Heart right ventricle (tissue), 16 donors: ENCODE measurements at regions not wholly inside any gene's neighbourhood (a gene's known extent, or its start where the extent isn't known, plus 50 kb on each side); places are given as distances from the start of the nearest gene placed in this dataset.
A peak's percentile ranks its signal among the peaks of the same experiment; 100 is the strongest.

Experiments
- ATAC-seq, 8 donors: fragments of 200-7000 bp; cut with Tn5 transposase; one replicate each; pipeline ENCODE4 v1.9.1; 2020; ENCODE audit warnings: mild to moderate bottlenecking in 8 of 8, moderate library complexity in 8 of 8, moderate number of reproducible peaks in 1 of 8
- DNase-seq, 2 donors: peaks; one replicate each; pipeline ENCODE4 v3.0.0-alpha.2; 2020
- H3K27ac ChIP-seq, 10 donors: fragments of 200-600 bp; sonication (generic) in 2 of 10; one replicate each; pipeline versions ENCODE4 v1.5.0 to v1.8.0; 2020 to 2022; ENCODE audit warnings: mild to moderate bottlenecking in 3 of 10
- H3K27me3 ChIP-seq, 7 donors: fragments of 200-600 bp; one replicate each; pipeline ENCODE4 v1.8.0; 2021 to 2022; ENCODE audit warnings: mild to moderate bottlenecking in 2 of 7
- H3K36me3 ChIP-seq, 9 donors: fragments of 200-600 bp; sonication (generic) in 1 of 9; one replicate each; pipeline versions ENCODE4 v1.5.0 to v1.8.0; 2020 to 2022; ENCODE audit warnings: mild to moderate bottlenecking in 2 of 9
- H3K4me1 ChIP-seq, 9 donors: fragments of 200-600 bp; sonication (generic) in 1 of 9; one replicate each; pipeline versions ENCODE4 v1.5.0 to v1.8.0; 2020 to 2022; ENCODE audit warnings: mild to moderate bottlenecking in 4 of 9
- H3K4me3 ChIP-seq, 10 donors: fragments of 200-600 bp; sonication (generic) in 2 of 10; one replicate each; pipeline versions ENCODE4 v1.5.0 to v1.8.0; 2020 to 2022; ENCODE audit warnings: mild to moderate bottlenecking in 7 of 10, moderate library complexity in 2 of 10
- H3K9me3 ChIP-seq, 11 donors: fragments of 200-600 bp in 10 of 11; sonication (generic) in 2 of 11; one replicate each; pipeline versions ENCODE4 v1.5.0 to v1.8.0; 2013 to 2022; ENCODE audit warnings: mild to moderate bottlenecking in 2 of 11, control low read depth in 1 of 11, moderate library complexity in 1 of 11
- CTCF ChIP-seq, 9 donors: fragments of 200-600 bp; sonication (generic) in 2 of 9; IDR thresholded peaks; one replicate each; pipeline versions ENCODE4 v1.5.0 to v1.8.0; 2021 to 2022; ENCODE audit warnings: antibody characterized with exemption in 9 of 9, mild to moderate bottlenecking in 5 of 9, moderate library complexity in 1 of 9
- WGBS, 2 donors: extraction: QIAGEN DNeasy Blood & Tissue Kit; methylation state at CpG; one replicate each; pipeline ENCODE4 v1.1.7; 2013; ENCODE audit warnings: inconsistent platforms in 1 of 2; 5-methylcytosine and 5-hydroxymethylcytosine counted together
- intact Hi-C, 10 donors: fragments of 100-400 bp; cut with DNase I; formaldehyde crosslinking; loops; one replicate each; pipeline versions ENCODE4 v1.11.1 to v1.14.2; 2022
- donor health status: Arrhythmogenic right ventricular cardiomyopathy.
- donor health status: ischemic (EF 13 %, LVEDD 7.1; RV severe dilation, severe dysfunction).
- donor health status: healthy with polysubstance abuse.
- donor health status: DM: no; HTN: yes; CAD: no.
- donor health status: DM: no; HTN: no; CAD: no.
- donor health status: ischemic (EF 25% LVEDD 6.9; RV normal size, moderate dysfunction).
- donor health status: ischemic (EF 25% LVEDD 5.7; RV mildly dilated, moderate dysfunction).
- donor health status: healthy.
- donor health status: DM: yes; HTN: yes; CAD: no.
- donor health status: Ischemic cardiomyopathy.
- donor health status: ischemic (EF 35%, LVEDD 5.7; RV mildly dilated, moderate dysfunction).
- donor health status: nonischemic (EF 11% LVEDD 7.7; RV severe dilation, severe dysfunction).
- donor health status: DM: yes; HTN: yes; CAD: no.
- donor health status: PGD.
- donor health status: ischemic (EF 29% LVEDD 5.4; RV normal size, mild dysfunction).
- donor health status: nonischemic (EF 23%, LVEDD 6.1; RV moderate dilation, normal function).

GRCh38 chr5:165508861-165509260, 2003.4 kb downstream of the MAT2B start:
- H3K27me3 ChIP-seq: no peaks in the 10 kb centered on the region
- H3K36me3 ChIP-seq: no peaks in the 10 kb centered on the region
- intact Hi-C loops: no loop called here
- no peaks in the 10 kb centered on the region for H3K4me1 ChIP-seq
- ATAC-seq (no peak), DNase-seq (no peak)
- H3K27ac ChIP-seq: no peak overlapping the region
- H3K9me3 ChIP-seq: peaks cover 0 to 35% (median 14%) of the 10 kb centered on the region in 11 donors
- TF ChIP-seq CTCF (IDR thresholded peaks at IDR 0.05): peak in 2 of 9 donors; percentile 23 to 54
- H3K4me3 ChIP-seq: no peak overlapping the region

GRCh38 chr5:165521816-165522610, 2016.6 kb downstream of the MAT2B start:
- Histone ChIP-seq H3K4me1 (no peaks in the 10 kb centered on the region), H3K27me3 (no peaks in the 10 kb centered on the region), H3K36me3 (no peaks in the 10 kb centered on the region), H3K27ac (no peak overlapping the region), H3K4me3 (no peak overlapping the region), H3K9me3 (peaks cover 0 to 9% (median 0%) of the 10 kb centered on the region in 11 donors)
- WGBS, 2 donors: 66 to 71% methylated on average over 8 of the region's 8 CpGs
- TF ChIP-seq CTCF (IDR thresholded peaks at IDR 0.05): no peak
- intact Hi-C loops: no loop called here
- DNase-seq: no peak
- no peak for ATAC-seq

- Histone ChIP-seq H3K36me3 (no peaks in the 10 kb centered on the region), H3K9me3 (peaks cover 0 to 41% (median 4%) of the 10 kb centered on the region in 11 donors), H3K4me1 (no peaks in the 10 kb centered on the region), H3K27ac (no peak overlapping the region), H3K4me3 (no peak overlapping the region), H3K27me3 (no peaks in the 10 kb centered on the region)
- DNase-seq (no peak), ATAC-seq (no peak)
- intact Hi-C loops: no loop called here
- WGBS, 2 donors: 49 to 50% methylated on average over 5 of the region's 5 CpGs
- TF ChIP-seq CTCF (IDR thresholded peaks at IDR 0.05): no peak
These were observed 2019.9 kb downstream of the MAT2B start for GRCh38 chr5:165525271-165525670.

GRCh38 chr5:165526357-165526756, 2020.9 kb downstream of the MAT2B start:
- Histone ChIP-seq H3K4me3 (no peak overlapping the region), H3K9me3 (peaks cover 0 to 46% (median 4%) of the 10 kb centered on the region in 11 donors), H3K27me3 (no peaks in the 10 kb centered on the region), H3K4me1 (no peaks in the 10 kb centered on the region), H3K27ac (no peak overlapping the region), H3K36me3 (no peaks in the 10 kb centered on the region)
- DNase-seq (no peak), ATAC-seq (no peak)
- no peak for TF ChIP-seq CTCF (IDR thresholded peaks at IDR 0.05)
- intact Hi-C loops: no loop called here
- WGBS, 2 donors: 75 to 79% methylated on average over 3 of the region's 3 CpGs
